GM12864 (cell line): ENCODE measurements at regions not wholly inside any gene's neighbourhood (a gene's known extent, or its start where the extent isn't known, plus 50 kb on each side); places are given as distances from the start of the nearest gene placed in this dataset.
A peak's percentile ranks its signal among the peaks of the same experiment; 100 is the strongest.

Experiments
- DNase-seq: peaks from one replicate; pipeline ENCODE4 v3.0.0-alpha.2; 2011; ENCODE audit warnings: low read depth
- H3K4me3 ChIP-seq: 2 replicates; pipeline ENCODE4 v1.5.1; 2011; ENCODE audit warnings: mild to moderate bottlenecking, low read depth, low read length, control low read depth
- CTCF ChIP-seq: IDR thresholded peaks from 2 replicates; pipeline ENCODE4 v1.5.1; 2011; ENCODE audit warnings: low read depth, mild to moderate bottlenecking, moderate library complexity, low read length, control low read depth, inconsistent platforms; ENCODE audit errors: missing control alignments

DNA sequence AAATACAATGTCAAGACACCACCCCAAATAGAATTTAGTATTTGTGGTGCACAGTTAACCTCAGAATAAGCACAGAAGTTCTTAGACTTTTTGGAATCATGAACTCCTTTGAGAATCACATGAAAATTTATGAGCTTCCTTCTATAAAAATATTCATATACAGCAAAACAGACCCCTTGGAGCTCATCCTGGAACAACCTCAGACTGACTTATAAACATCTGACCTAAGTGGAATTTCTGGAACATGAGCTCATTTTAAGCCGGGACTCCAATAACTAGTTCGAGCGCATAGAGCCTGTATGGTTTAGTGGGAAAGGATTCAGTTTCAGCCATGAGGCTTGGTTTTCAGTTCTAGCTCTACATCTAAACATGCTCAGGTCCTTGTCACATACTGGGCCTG lies 192.3 kb downstream of the DEPDC1B start:
- H3K4me3 ChIP-seq = no peak overlapping the region
- no peak for DNase-seq
- TF ChIP-seq CTCF = no peak

DNA sequence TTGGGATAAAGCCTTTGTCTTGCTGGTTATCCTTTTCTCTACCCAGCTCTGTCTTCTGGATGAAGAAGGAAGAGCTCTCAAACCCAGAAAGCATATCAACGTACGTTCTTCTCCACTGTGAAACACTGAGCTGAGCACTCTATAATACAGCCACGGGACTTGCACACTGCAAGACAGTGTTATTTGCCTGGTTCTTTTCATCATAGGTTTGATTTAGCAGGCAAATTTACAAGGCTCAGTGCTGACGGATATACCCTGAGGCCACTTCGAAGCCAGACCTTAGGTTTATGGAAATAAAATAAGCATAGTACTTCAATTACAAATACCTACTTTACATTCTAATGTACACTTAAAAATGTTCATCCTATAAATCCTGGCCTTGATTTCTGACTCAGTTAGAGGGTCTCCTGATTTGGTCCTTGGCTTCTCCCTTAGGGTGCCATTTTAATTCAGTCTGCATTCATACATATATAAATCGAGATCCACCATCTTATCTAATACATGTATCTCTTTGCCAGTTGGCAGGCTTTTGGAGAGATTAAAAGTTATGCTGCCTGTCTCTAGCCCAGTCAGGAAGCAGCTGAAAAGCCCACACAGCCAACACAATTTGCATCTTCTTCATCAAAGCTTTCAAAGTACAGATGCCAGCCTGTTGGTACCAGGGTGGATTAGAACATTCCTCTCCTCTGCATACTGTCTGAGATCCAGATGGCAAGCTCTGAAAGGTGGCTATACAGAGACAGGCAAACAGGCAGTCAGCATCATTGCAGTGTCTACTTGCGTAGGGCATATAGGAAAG lies 194.4 kb downstream of the DEPDC1B start:
- no peak for DNase-seq
- H3K4me3 ChIP-seq = no peak overlapping the region
- no peak for TF ChIP-seq CTCF

GRCh38 chr5:60504342-60504741 lies 195.6 kb downstream of the DEPDC1B start:
- no peak for TF ChIP-seq CTCF
- DNase-seq = peak; percentile 68
- no peak overlapping the region; the same call in 1 of the 2 replicates for H3K4me3 ChIP-seq

GRCh38 chr5:60503771-60504170 lies 196.2 kb downstream of the DEPDC1B start:
- peak; percentile 53 for DNase-seq
- TF ChIP-seq CTCF = no peak
- no peak overlapping the region for H3K4me3 ChIP-seq

GRCh38 chr5:60497706-60498500 lies 202.1 kb downstream of the DEPDC1B start:
- no peak overlapping the region for H3K4me3 ChIP-seq
- DNase-seq = no peak
- no peak for TF ChIP-seq CTCF

- H3K4me3 ChIP-seq = no peak overlapping the region
- DNase-seq = no peak
- TF ChIP-seq CTCF = no peak
Measured at GRCh38 chr5:60495644-60496520, 204.1 kb downstream of the DEPDC1B start.
